PC-9 (cell line): ENCODE measurements at regions not wholly inside any gene's neighbourhood (a gene's known extent, or its start where the extent isn't known, plus 50 kb on each side); places are given as distances from the start of the nearest gene placed in this dataset.

Experiments
- BruUV-seq: library from RNA; stranded (reverse); fragments of 400-500 nt; replicated peaks from 2 replicates; lab custom pipeline; 2021; lab: Mats Ljungman, UMichigan
- CTCF ChIA-PET: fragments of 300-600 bp; sonication (Branson Sonifier 250); formaldehyde crosslinking; loops from one replicate; lab custom pipeline; 2022; ENCODE audit warnings: antibody characterized with exemption; lab: Charles Lee
- POLR2A ChIA-PET: fragments of 300-600 bp; sonication (Branson Sonifier 250); formaldehyde crosslinking; loops from one replicate; lab custom pipeline; 2022; ENCODE audit warnings: antibody characterized with exemption; ENCODE audit not compliant: unreplicated experiment; lab: Charles Lee
- DNase-seq, 2 experiments: peaks; one replicate each; pipeline versions ENCODE4 v3.0.0 to v3.0.0-alpha.2; 2015 to 2022; ENCODE audit warnings: mixed read lengths in 1 of 2
- H2AFZ ChIP-seq: fragments of 200-600 bp; sonication (generic); 2 replicates; pipeline ENCODE4 v1.8.1; 2017; ENCODE audit warnings: antibody characterized with exemption
- H3F3A ChIP-seq: fragments of 200-600 bp; sonication (generic); 2 replicates; pipeline ENCODE4 v1.8.1; 2017; ENCODE audit warnings: antibody characterized with exemption, mild to moderate bottlenecking, low read depth; ENCODE audit not compliant: insufficient read depth
- H3K27ac ChIP-seq: fragments of 200-600 bp; sonication (generic); 2 replicates; pipeline ENCODE4 v1.6.1; 2016; ENCODE audit warnings: mixed run types
- H3K27me3 ChIP-seq: fragments of 200-600 bp; sonication (generic); 2 replicates; pipeline ENCODE4 v1.6.1; 2016; ENCODE audit warnings: low read depth, mixed run types; ENCODE audit not compliant: insufficient read depth
- H3K36me3 ChIP-seq: fragments of 200-600 bp; sonication (generic); 2 replicates; pipeline ENCODE4 v1.6.1; 2016; ENCODE audit warnings: low read depth, mixed run types
- H3K4me1 ChIP-seq: fragments of 200-600 bp; sonication (generic); replicated peaks from 2 replicates; pipeline ENCODE4 v1.6.1; 2016; ENCODE audit warnings: mixed run types; ENCODE audit not compliant: insufficient read depth
- H3K4me2 ChIP-seq: fragments of 200-600 bp; sonication (generic); 2 replicates; pipeline ENCODE4 v1.6.1; 2017; ENCODE audit warnings: mixed run types
- H3K4me3 ChIP-seq: fragments of 200-600 bp; sonication (generic); 2 replicates; pipeline ENCODE4 v1.6.1; 2016; ENCODE audit warnings: mixed run types
- H3K79me2 ChIP-seq: fragments of 200-600 bp; sonication (generic); 2 replicates; pipeline ENCODE4 v1.6.1; 2017; ENCODE audit warnings: low read depth, mixed run types
- H3K9me2 ChIP-seq: fragments of 200-600 bp; sonication (generic); 2 replicates; pipeline ENCODE4 v1.8.1; 2017; ENCODE audit warnings: mild to moderate bottlenecking; ENCODE audit not compliant: insufficient read depth
- H3K9me3 ChIP-seq: fragments of 200-600 bp; sonication (generic); 2 replicates; pipeline ENCODE4 v1.8.1; 2016; ENCODE audit warnings: low read depth; ENCODE audit not compliant: insufficient read depth
- H4K20me1 ChIP-seq: fragments of 200-600 bp; sonication (generic); 2 replicates; pipeline ENCODE4 v1.8.1; 2017; ENCODE audit not compliant: insufficient read depth
- CTCF ChIP-seq: fragments of 200-600 bp; sonication (generic); conservative IDR thresholded peaks from 2 replicates; pipeline ENCODE4 v1.6.1; 2017; ENCODE audit warnings: mixed run types, antibody characterized with exemption, mild to moderate bottlenecking, moderate library complexity
- EZH2 ChIP-seq: fragments of 200-600 bp; sonication (generic); IDR thresholded peaks from 2 replicates; pipeline ENCODE4 v1.8.0; 2017; ENCODE audit warnings: antibody characterized with exemption, low read depth
- intact Hi-C: fragments of 100-400 bp; cut with micrococcal nuclease; formaldehyde crosslinking; loops from one replicate; pipeline ENCODE4 v1.10.0; 2022; ENCODE audit not compliant: unreplicated experiment

GRCh38 chr14:97712471-97712870 is 915.3 kb downstream of the VRK1 start:
- H3K9me3 ChIP-seq = no peaks in the 10 kb centered on the region
- DNase-seq = no peak
- CTCF ChIA-PET = no interaction called here
- BruUV-seq = no TSS peak
- no peak overlapping the region for H2AFZ ChIP-seq
- intact Hi-C loops = no loop called here
- H3K4me3 ChIP-seq = no peak overlapping the region
- no peaks in the 10 kb centered on the region for H3K36me3 ChIP-seq
- no peak overlapping the region for H3K27ac ChIP-seq
- no peak overlapping the region for H3K4me2 ChIP-seq
- H4K20me1 ChIP-seq = no peaks in the 10 kb centered on the region
- H3K79me2 ChIP-seq = no peaks in the 10 kb centered on the region
- TF ChIP-seq EZH2 (no peak), CTCF (no peak)
- POLR2A ChIA-PET = no interaction called here
- no peaks in the 10 kb centered on the region for H3K9me2 ChIP-seq
- H3K4me1 ChIP-seq = no peaks in the 10 kb centered on the region
- H3K27me3 ChIP-seq = no peaks in the 10 kb centered on the region
- no peaks in the 10 kb centered on the region for H3F3A ChIP-seq

- H3K4me1 ChIP-seq = no peaks in the 10 kb centered on the region
- no peak for TF ChIP-seq CTCF
- no peak for TF ChIP-seq EZH2
- ChIA-PET POLR2A (no interaction called here), CTCF (no interaction called here)
- H3K27me3 ChIP-seq = no peaks in the 10 kb centered on the region
- H3K9me2 ChIP-seq = no peaks in the 10 kb centered on the region
- no peak overlapping the region for H2AFZ ChIP-seq
- no peak overlapping the region for H3K4me2 ChIP-seq
- BruUV-seq = no TSS peak
- no peaks in the 10 kb centered on the region for H3K9me3 ChIP-seq
- no peak overlapping the region for H3K27ac ChIP-seq
- H3K36me3 ChIP-seq = no peaks in the 10 kb centered on the region
- H3F3A ChIP-seq = no peaks in the 10 kb centered on the region
- no peak overlapping the region for H3K4me3 ChIP-seq
- DNase-seq = no peak
- no peaks in the 10 kb centered on the region for H3K79me2 ChIP-seq
- intact Hi-C loops = no loop called here
- no peaks in the 10 kb centered on the region for H4K20me1 ChIP-seq
Observed at GRCh38 chr14:97713023-97713422, 915.8 kb downstream of the VRK1 start.

- 0 out of 2 replicates have a peak, but pooled peaks cover 7% of the 10 kb centered on the region for H3K27me3 ChIP-seq
- no peak overlapping the region for H3K4me3 ChIP-seq
- no peak overlapping the region for H2AFZ ChIP-seq
- CTCF ChIA-PET = no interaction called here
- no peak overlapping the region for H3K4me2 ChIP-seq
- POLR2A ChIA-PET = no interaction called here
- no peak overlapping the region for H3K27ac ChIP-seq
- H3K9me3 ChIP-seq = no peaks in the 10 kb centered on the region
- TF ChIP-seq CTCF (no peak), EZH2 (no peak)
- H3K36me3 ChIP-seq = no peaks in the 10 kb centered on the region
- no peaks in the 10 kb centered on the region for H3K9me2 ChIP-seq
- H3K4me1 ChIP-seq = no peaks in the 10 kb centered on the region
- intact Hi-C loops = no loop called here
- DNase-seq = no peak
- no peaks in the 10 kb centered on the region for H3K79me2 ChIP-seq
- BruUV-seq = no TSS peak
- no peaks in the 10 kb centered on the region for H3F3A ChIP-seq
- no peaks in the 10 kb centered on the region for H4K20me1 ChIP-seq
Observed at GRCh38 chr14:97718886-97719442, 921.8 kb downstream of the VRK1 start.
